ENCODE measurements at regions not wholly inside any gene's neighbourhood (a gene's known extent, or its start where the extent isn't known, plus 50 kb on each side); places are given as distances from the start of the nearest gene placed in this dataset.

GRCh38 chr2:16044946-16045456, 104.7 kb downstream of the MYCN start:
- no peak for TF ChIP-seq CTCF (IDR thresholded peaks at IDR 0.05)
- TF ChIP-seq POLR2A (IDR thresholded peaks at IDR 0.05), result no peak
